A549 (cell line): ENCODE measurements at regions not wholly inside any gene's neighbourhood (a gene's known extent, or its start where the extent isn't known, plus 50 kb on each side); places are given as distances from the start of the nearest gene placed in this dataset.
"Not testable (repeated sequence)": the region's sequence is repeated elsewhere in the genome, so short reads cannot be mapped to it uniquely, and the experiment has no call there.

Source experiments
- CHD2 ChIP-seq: fragments of 150-350 bp; IDR thresholded peaks from 2 replicates; pipeline ENCODE4 v1.6.1; 2014; ENCODE audit warnings: low read length; ENCODE audit not compliant: partially characterized antibody
- ESRRA ChIP-seq: fragments of 150-350 bp; IDR thresholded peaks from 2 replicates; pipeline ENCODE4 v1.6.1; 2014; ENCODE audit warnings: mild to moderate bottlenecking, low read length, borderline replicate concordance
- JUN ChIP-seq, 2 experiments: fragments of >200 bp; sonication (Bioruptor Twin); formaldehyde crosslinking; IDR thresholded peaks; 2 replicates in 1 of 2; 3 replicates in 1 of 2; pipeline ENCODE4 v1.6.1; 2016 to 2017
- TF ChIP-seq, protein P1 (sequence below): fragments of >200 bp; sonication (Bioruptor Twin); formaldehyde crosslinking; IDR thresholded peaks from 3 replicates; pipeline ENCODE4 v1.5.1; 2016

DNA sequence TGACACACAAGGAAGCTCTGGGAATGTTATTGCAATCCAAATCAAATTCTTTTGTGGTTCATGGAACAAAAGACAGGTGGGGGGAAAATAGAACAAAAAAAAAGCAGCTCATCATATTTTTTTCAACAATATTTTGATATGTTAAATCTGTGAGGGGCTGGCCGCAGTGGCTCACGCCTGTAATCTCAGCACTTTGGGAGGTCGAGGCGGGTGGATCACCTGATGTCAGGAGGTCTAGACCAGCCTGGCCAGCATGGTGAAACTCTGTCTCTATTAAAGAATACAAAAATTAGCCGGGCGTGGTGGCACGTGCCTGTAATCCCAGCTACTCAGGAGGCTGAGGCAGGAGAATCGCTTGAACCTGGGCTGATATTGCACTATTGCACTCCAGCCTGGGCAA, 279.4 kb upstream of the SPAG17 start:
- TF ChIP-seq, protein P1, sequence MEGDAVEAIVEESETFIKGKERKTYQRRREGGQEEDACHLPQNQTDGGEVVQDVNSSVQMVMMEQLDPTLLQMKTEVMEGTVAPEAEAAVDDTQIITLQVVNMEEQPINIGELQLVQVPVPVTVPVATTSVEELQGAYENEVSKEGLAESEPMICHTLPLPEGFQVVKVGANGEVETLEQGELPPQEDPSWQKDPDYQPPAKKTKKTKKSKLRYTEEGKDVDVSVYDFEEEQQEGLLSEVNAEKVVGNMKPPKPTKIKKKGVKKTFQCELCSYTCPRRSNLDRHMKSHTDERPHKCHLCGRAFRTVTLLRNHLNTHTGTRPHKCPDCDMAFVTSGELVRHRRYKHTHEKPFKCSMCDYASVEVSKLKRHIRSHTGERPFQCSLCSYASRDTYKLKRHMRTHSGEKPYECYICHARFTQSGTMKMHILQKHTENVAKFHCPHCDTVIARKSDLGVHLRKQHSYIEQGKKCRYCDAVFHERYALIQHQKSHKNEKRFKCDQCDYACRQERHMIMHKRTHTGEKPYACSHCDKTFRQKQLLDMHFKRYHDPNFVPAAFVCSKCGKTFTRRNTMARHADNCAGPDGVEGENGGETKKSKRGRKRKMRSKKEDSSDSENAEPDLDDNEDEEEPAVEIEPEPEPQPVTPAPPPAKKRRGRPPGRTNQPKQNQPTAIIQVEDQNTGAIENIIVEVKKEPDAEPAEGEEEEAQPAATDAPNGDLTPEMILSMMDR = not testable (repeated sequence)
- not testable (repeated sequence) for TF ChIP-seq JUN (IDR thresholded peaks at IDR 0.05); CHD2; ESRRA
